Transverse colon (tissue), 4 donors: ENCODE measurements at regions not wholly inside any gene's neighbourhood (a gene's known extent, or its start where the extent isn't known, plus 50 kb on each side); places are given as distances from the start of the nearest gene placed in this dataset.

Source experiments
- DNase-seq: peaks from one replicate; pipeline ENCODE4 v3.0.0-alpha.2; 2019
- H3K27ac ChIP-seq, 4 donors: fragments of 200-600 bp; sonication (generic); 2 replicates each; pipeline ENCODE4 v1.5.1; 2016 to 2018; ENCODE audit warnings: inconsistent platforms in 4 of 4
- H3K27me3 ChIP-seq: fragments of 200-600 bp; sonication (generic); 2 replicates; pipeline ENCODE4 v1.5.1; 2017; ENCODE audit warnings: inconsistent platforms
- H3K36me3 ChIP-seq, 4 donors: fragments of 200-600 bp; sonication (generic); 2 replicates each; pipeline ENCODE4 v1.5.1; 2017 to 2019; ENCODE audit warnings: inconsistent platforms in 4 of 4
- H3K4me1 ChIP-seq, 4 donors: fragments of 200-600 bp; sonication (generic); 2 replicates each; pipeline ENCODE4 v1.5.1; 2017 to 2020; ENCODE audit warnings: inconsistent platforms in 4 of 4
- H3K4me3 ChIP-seq, 4 donors: fragments of 200-600 bp; sonication (generic); 1 replicate in 1 of 4; 2 replicates in 3 of 4; pipeline versions ENCODE4 v1.5.1 to v1.6.1; 2017 to 2019; ENCODE audit warnings: inconsistent platforms in 4 of 4
- H3K9me3 ChIP-seq, 2 donors: fragments of 200-600 bp; sonication (generic); 2 replicates each; pipeline ENCODE4 v1.5.1; 2017 to 2019; ENCODE audit warnings: inconsistent platforms in 2 of 2
- CTCF ChIP-seq, 5 experiments: fragments of 200-600 bp in 3 of 5; fragments of 450-650 bp in 2 of 5; sonication (generic) in 3 of 5; IDR thresholded peaks; 1 replicate in 2 of 5; 2 replicates in 3 of 5; pipeline ENCODE4 v1.5.1; 2016 to 2017; ENCODE audit warnings: antibody characterized with exemption in 5 of 5, inconsistent platforms in 3 of 5, mild to moderate bottlenecking in 2 of 5, moderate library complexity in 1 of 5
- EP300 ChIP-seq: sonication (generic); formaldehyde crosslinking; IDR thresholded peaks from one replicate; pipeline ENCODE4 v1.6.1; 2017; ENCODE audit warnings: antibody characterized with exemption, low read depth
- POLR2A ChIP-seq: fragments of 450-650 bp; IDR thresholded peaks from one replicate; pipeline ENCODE4 v1.6.1; 2016; ENCODE audit warnings: antibody characterized with exemption, mild to moderate bottlenecking, moderate library complexity
- POLR2AphosphoS5 ChIP-seq, 3 donors: sonication (generic); formaldehyde crosslinking; IDR thresholded peaks; one replicate each; pipeline ENCODE4 v1.6.1; 2016; ENCODE audit warnings: antibody characterized with exemption in 3 of 3
- WGBS, 2 donors: methylation state at CpG; one replicate each; pipeline ENCODE4 v1.1.5; 2018; ENCODE audit warnings: low coverage in 1 of 2; 5-methylcytosine and 5-hydroxymethylcytosine counted together
- in situ Hi-C, 4 donors: fragments of 200-750 bp; cut with MboI; loops; one replicate each; pipeline versions ENCODE4 v1.15.0 to v1.15.1; 2017; ENCODE audit warnings: low sequenced_read_pairs in 3 of 4, low pct_ligation_motif_present in 1 of 4, low pct_unique_long_range_greater_than_20kb in 1 of 4
- intact Hi-C: fragments of 100-400 bp; cut with DNase I; formaldehyde crosslinking; loops from one replicate; pipeline ENCODE4 v1.15.1; 2023; ENCODE audit warnings: low total_unique reads

GRCh38 chr10:8898745-8899330, 844.4 kb downstream of the GATA3 start:
- no peaks in the 10 kb centered on the region for H3K9me3 ChIP-seq
- H3K4me1 ChIP-seq, result no peaks in the 10 kb centered on the region
- no peak for TF ChIP-seq CTCF (IDR thresholded peaks at IDR 0.05)
- TF ChIP-seq EP300, result no peak
- no peak for TF ChIP-seq POLR2A
- TF ChIP-seq POLR2AphosphoS5 (IDR thresholded peaks at IDR 0.05), result no peak
- WGBS, 2 donors, result 60 to 90% methylated on average over 2 of the region's 2 CpGs
- no peaks in the 10 kb centered on the region for H3K36me3 ChIP-seq
- H3K27me3 ChIP-seq, result no peaks in the 10 kb centered on the region
- no peak overlapping the region for H3K4me3 ChIP-seq
- intact Hi-C loops, result no loop called here
- DNase-seq, result no peak
- in situ Hi-C loops, result no loop called here
- H3K27ac ChIP-seq, result no peak overlapping the region

GRCh38 chr10:8902926-8903325, 848.4 kb downstream of the GATA3 start:
- intact Hi-C loops (no loop called here), in situ Hi-C loops (no loop called here)
- no peak for DNase-seq
- Histone ChIP-seq H3K27me3 (no peaks in the 10 kb centered on the region), H3K36me3 (no peaks in the 10 kb centered on the region), H3K9me3 (no peaks in the 10 kb centered on the region), H3K4me1 (no peaks in the 10 kb centered on the region), H3K27ac (no peak overlapping the region), H3K4me3 (no peak overlapping the region)
- WGBS, 2 donors, result 54 to 77% methylated on average over 2 of the region's 2 CpGs
- no peak for TF ChIP-seq POLR2A
- TF ChIP-seq CTCF (IDR thresholded peaks at IDR 0.05), result no peak
- no peak for TF ChIP-seq POLR2AphosphoS5 (IDR thresholded peaks at IDR 0.05)
- no peak for TF ChIP-seq EP300

- intact Hi-C loops, result no loop called here
- no peak for DNase-seq
- no peak for TF ChIP-seq CTCF (IDR thresholded peaks at IDR 0.05)
- WGBS, 2 donors, result 60 to 72% methylated on average over 1 to 4 of the region's 4 CpGs
- Histone ChIP-seq H3K9me3 (no peaks in the 10 kb centered on the region), H3K4me1 (no peaks in the 10 kb centered on the region), H3K27me3 (no peaks in the 10 kb centered on the region), H3K27ac (no peak overlapping the region), H3K36me3 (no peaks in the 10 kb centered on the region), H3K4me3 (no peak overlapping the region)
- in situ Hi-C loops, result no loop called here
Measured at GRCh38 chr10:8908013-8908412, 853.5 kb downstream of the GATA3 start.

GRCh38 chr10:8910314-8910713, 855.8 kb downstream of the GATA3 start:
- 43 to 49% methylated on average over 3 of the region's 3 CpGs for WGBS, 2 donors
- Histone ChIP-seq H3K27ac (no peak overlapping the region), H3K9me3 (no peaks in the 10 kb centered on the region), H3K4me3 (no peak overlapping the region), H3K27me3 (no peaks in the 10 kb centered on the region), H3K4me1 (no peaks in the 10 kb centered on the region), H3K36me3 (no peaks in the 10 kb centered on the region)
- no peak for DNase-seq
- in situ Hi-C loops (no loop called here), intact Hi-C loops (no loop called here)
- TF ChIP-seq POLR2AphosphoS5 (IDR thresholded peaks at IDR 0.05), result no peak
- TF ChIP-seq EP300, result no peak

GRCh38 chr10:8911032-8911431, 856.5 kb downstream of the GATA3 start:
- Histone ChIP-seq H3K4me1 (no peaks in the 10 kb centered on the region), H3K9me3 (no peaks in the 10 kb centered on the region), H3K4me3 (no peak overlapping the region), H3K36me3 (no peaks in the 10 kb centered on the region), H3K27ac (no peak overlapping the region), H3K27me3 (no peaks in the 10 kb centered on the region)
- TF ChIP-seq CTCF (IDR thresholded peaks at IDR 0.05) (no peak), EP300 (no peak), POLR2AphosphoS5 (IDR thresholded peaks at IDR 0.05) (no peak), POLR2A (no peak)
- in situ Hi-C loops, result no loop called here
- intact Hi-C loops, result no loop called here
- DNase-seq, result no peak
- 80 to 83% methylated on average over 1 of the region's 1 CpG for WGBS, 2 donors
